ENCODE measurements at regions not wholly inside any gene's neighbourhood (a gene's known extent, or its start where the extent isn't known, plus 50 kb on each side); places are given as distances from the start of the nearest gene placed in this dataset.

- DNase-seq: no peak
These were observed 380.3 kb upstream of the ACTBL2 start for GRCh38 chr5:57862942-57863341.

GRCh38 chr5:57862471-57862911, 379.9 kb upstream of the ACTBL2 start:
- no peak for DNase-seq

- DNase-seq: no peak
These were observed 377.0 kb upstream of the ACTBL2 start for GRCh38 chr5:57859626-57860025.

GRCh38 chr5:57858905-57859304, 376.3 kb upstream of the ACTBL2 start:
- no peak for DNase-seq

- no peak for DNase-seq
These were observed 375.1 kb upstream of the ACTBL2 start for GRCh38 chr5:57857696-57858095.

- DNase-seq: no peak
These were observed 373.2 kb upstream of the ACTBL2 start for GRCh38 chr5:57855831-57856230.

- no peak for DNase-seq
These were observed 371.5 kb upstream of the ACTBL2 start for GRCh38 chr5:57853929-57854697.

GRCh38 chr5:57850109-57850508, 367.5 kb upstream of the ACTBL2 start:
- no peak for DNase-seq

GRCh38 chr5:57845025-57845424, 362.4 kb upstream of the ACTBL2 start:
- DNase-seq: no peak

- no peak for DNase-seq
These were observed 361.8 kb upstream of the ACTBL2 start for GRCh38 chr5:57844410-57844809.

GRCh38 chr5:57843059-57843367, 360.4 kb upstream of the ACTBL2 start:
- DNase-seq: no peak

- DNase-seq: no peak
These were observed 359.9 kb upstream of the ACTBL2 start for GRCh38 chr5:57842364-57843058.

GRCh38 chr5:57841676-57842363, 359.2 kb upstream of the ACTBL2 start:
- no peak for DNase-seq

GRCh38 chr5:57839437-57840079, 356.9 kb upstream of the ACTBL2 start:
- no peak for DNase-seq

- DNase-seq: no peak
These were observed 356.4 kb upstream of the ACTBL2 start for GRCh38 chr5:57839025-57839424.

GRCh38 chr5:57836921-57837320, 354.3 kb upstream of the ACTBL2 start:
- no peak for DNase-seq

GRCh38 chr5:57836331-57836730, 353.7 kb upstream of the ACTBL2 start:
- DNase-seq: no peak

GRCh38 chr5:57834829-57835608, 352.4 kb upstream of the ACTBL2 start:
- DNase-seq: no peak

- DNase-seq: no peak
These were observed 350.9 kb upstream of the ACTBL2 start for GRCh38 chr5:57833489-57833888.

- no peak for DNase-seq
These were observed 350.3 kb upstream of the ACTBL2 start for GRCh38 chr5:57832875-57833274.

GRCh38 chr5:57831932-57832331, 349.3 kb upstream of the ACTBL2 start:
- DNase-seq: no peak

- no peak for DNase-seq
These were observed 348.5 kb upstream of the ACTBL2 start for GRCh38 chr5:57831090-57831489.

GRCh38 chr5:57828221-57828620, 345.6 kb upstream of the ACTBL2 start:
- DNase-seq: no peak
